ENCODE measurements at regions not wholly inside any gene's neighbourhood (a gene's known extent, or its start where the extent isn't known, plus 50 kb on each side); places are given as distances from the start of the nearest gene placed in this dataset.
A peak's percentile ranks its signal among the peaks of the same experiment; 100 is the strongest.

- no peak for TF ChIP-seq CTCF (IDR thresholded peaks at IDR 0.05; ENCODE audit: control insufficient read depth, extremely low read depth, insufficient read depth)
- no peak overlapping the region for H3K4me3 ChIP-seq (ENCODE audit: low read depth, low read length)
- DNase-seq (ENCODE audit: low read depth), result no peak
Observed at GRCh38 chr18:47436871-47437270, 185.4 kb upstream of the SKOR2 start.

- no peak for TF ChIP-seq CTCF (IDR thresholded peaks at IDR 0.05; ENCODE audit: control insufficient read depth, extremely low read depth, insufficient read depth)
- no peak for DNase-seq (ENCODE audit: low read depth)
- H3K4me3 ChIP-seq (ENCODE audit: low read depth, low read length), result no peak overlapping the region
Observed at GRCh38 chr18:47434214-47434746, 182.8 kb upstream of the SKOR2 start.

GRCh38 chr18:47427923-47428637 is 176.6 kb upstream of the SKOR2 start:
- no peak for DNase-seq (ENCODE audit: low read depth)
- H3K4me3 ChIP-seq (ENCODE audit: low read depth, low read length), result no peak overlapping the region
- TF ChIP-seq CTCF (IDR thresholded peaks at IDR 0.05; ENCODE audit: control insufficient read depth, extremely low read depth, insufficient read depth), result no peak

GRCh38 chr18:47427072-47427471 is 175.6 kb upstream of the SKOR2 start:
- TF ChIP-seq CTCF (IDR thresholded peaks at IDR 0.05; ENCODE audit: control insufficient read depth, extremely low read depth, insufficient read depth), result no peak
- H3K4me3 ChIP-seq (ENCODE audit: low read depth, low read length), result no peak overlapping the region
- no peak for DNase-seq (ENCODE audit: low read depth)

GRCh38 chr18:47425365-47425764 is 173.9 kb upstream of the SKOR2 start:
- H3K4me3 ChIP-seq (ENCODE audit: low read depth, low read length), result no peak overlapping the region
- TF ChIP-seq CTCF (IDR thresholded peaks at IDR 0.05; ENCODE audit: control insufficient read depth, extremely low read depth, insufficient read depth), result no peak
- DNase-seq (ENCODE audit: low read depth), result no peak

GRCh38 chr18:47422524-47422923 is 171.1 kb upstream of the SKOR2 start:
- peak; percentile 42 for TF ChIP-seq CTCF (IDR thresholded peaks at IDR 0.05; ENCODE audit: control insufficient read depth, extremely low read depth, insufficient read depth)
- H3K4me3 ChIP-seq (ENCODE audit: low read depth, low read length), result no peak overlapping the region
- peak; percentile 48 for DNase-seq (ENCODE audit: low read depth)

GRCh38 chr18:47420130-47420529 is 168.7 kb upstream of the SKOR2 start:
- no peak for DNase-seq (ENCODE audit: low read depth)
- TF ChIP-seq CTCF (IDR thresholded peaks at IDR 0.05; ENCODE audit: control insufficient read depth, extremely low read depth, insufficient read depth), result no peak
- no peak overlapping the region for H3K4me3 ChIP-seq (ENCODE audit: low read depth, low read length)

Data from LNCaP clone FGC (cell line).